SU-DHL-6 (cell line): ENCODE measurements at regions not wholly inside any gene's neighbourhood (a gene's known extent, or its start where the extent isn't known, plus 50 kb on each side); places are given as distances from the start of the nearest gene placed in this dataset.

Source experiments
- H2AFZ ChIP-seq: fragments of 200-600 bp; sonication (generic); 2 replicates; pipeline ENCODE4 v1.6.1; 2014; ENCODE audit warnings: low read depth, mild to moderate bottlenecking, moderate library complexity, mixed read lengths, antibody characterized with exemption, low read length; ENCODE audit not compliant: severe bottlenecking
- H3F3A ChIP-seq: fragments of 200-600 bp; shearing (Covaris generic); 2 replicates; pipeline ENCODE4 v1.6.0; 2016; ENCODE audit warnings: antibody characterized with exemption, mild to moderate bottlenecking; ENCODE audit not compliant: insufficient read depth
- H3K27ac ChIP-seq: fragments of 200-600 bp; sonication (generic); 2 replicates; pipeline ENCODE4 v1.5.1; 2016; ENCODE audit warnings: low read depth, mild to moderate bottlenecking, low read length, moderate library complexity, mixed read lengths
- H3K27me3 ChIP-seq: fragments of 200-600 bp; sonication (generic), shearing (Covaris generic); 2 replicates; pipeline ENCODE4 v1.6.0; 2014; ENCODE audit warnings: mild to moderate bottlenecking, low read length
- H3K36me3 ChIP-seq: fragments of 200-600 bp; sonication (generic); 2 replicates; pipeline ENCODE4 v1.6.1; 2014; ENCODE audit warnings: mild to moderate bottlenecking, low read length, mixed read lengths
- H3K4me2 ChIP-seq: fragments of 300-600, 200-600 bp; shearing (Covaris generic), sonication (generic); 2 replicates; pipeline ENCODE4 v1.6.0; 2014; ENCODE audit warnings: low read length, low read depth, mild to moderate bottlenecking; ENCODE audit not compliant: poor library complexity, severe bottlenecking
- H3K4me3 ChIP-seq: fragments of 200-600 bp; sonication (generic); 2 replicates; pipeline ENCODE4 v1.5.1; 2014; ENCODE audit warnings: antibody characterized with exemption, low read length, mild to moderate bottlenecking, mixed read lengths; ENCODE audit not compliant: insufficient read depth, poor library complexity, severe bottlenecking
- H3K79me2 ChIP-seq: fragments of 200-600 bp; sonication (generic); 2 replicates; pipeline ENCODE4 v1.6.1; 2014; ENCODE audit warnings: mild to moderate bottlenecking, low read length, moderate library complexity; ENCODE audit not compliant: insufficient read depth
- H3K9ac ChIP-seq: fragments of 200-600 bp; sonication (generic); 2 replicates; pipeline ENCODE4 v1.7.0; 2014; ENCODE audit warnings: mild to moderate bottlenecking, low read length
- H3K9me2 ChIP-seq: fragments of 200-600 bp; sonication (generic); replicated peaks from 2 replicates; pipeline ENCODE4 v1.6.1; 2014; ENCODE audit warnings: low read length; ENCODE audit not compliant: insufficient read depth
- H3K9me3 ChIP-seq: fragments of 200-600 bp; sonication (generic); 2 replicates; pipeline ENCODE4 v1.6.1; 2014; ENCODE audit warnings: low read length, mixed read lengths; ENCODE audit not compliant: insufficient read depth
- H4K20me1 ChIP-seq: fragments of 200-600 bp; sonication (generic); 2 replicates; pipeline ENCODE4 v1.6.1; 2014; ENCODE audit warnings: low read depth, mild to moderate bottlenecking, antibody characterized with exemption, low read length, moderate library complexity, mixed read lengths
- EZH2phosphoT487 ChIP-seq: fragments of 200-600 bp; sonication (generic), shearing (Covaris generic); conservative IDR thresholded peaks from 2 replicates; pipeline ENCODE4 v1.6.1; 2018; ENCODE audit warnings: mild to moderate bottlenecking, antibody characterized with exemption, low read length, moderate library complexity, mixed read lengths
- TF ChIP-seq, protein P1 (sequence below): fragments of 200-600 bp; sonication (generic); IDR thresholded peaks from one replicate; pipeline ENCODE4 v1.5.1; 2017; ENCODE audit warnings: antibody characterized with exemption, mild to moderate bottlenecking, low read length, moderate library complexity; ENCODE audit not compliant: insufficient read depth, poor library complexity, severe bottlenecking

GRCh38 chr3:84586427-84586826, 372.4 kb upstream of the CADM2 start:
- no peaks in the 10 kb centered on the region for H3K27me3 ChIP-seq
- no peak overlapping the region for H3K4me2 ChIP-seq
- no peak overlapping the region for H3K9ac ChIP-seq
- H3F3A ChIP-seq = no peaks in the 10 kb centered on the region
- no peaks in the 10 kb centered on the region for H3K36me3 ChIP-seq
- no peaks in the 10 kb centered on the region for H3K9me3 ChIP-seq
- H3K27ac ChIP-seq = no peak overlapping the region
- TF ChIP-seq, protein P1, sequence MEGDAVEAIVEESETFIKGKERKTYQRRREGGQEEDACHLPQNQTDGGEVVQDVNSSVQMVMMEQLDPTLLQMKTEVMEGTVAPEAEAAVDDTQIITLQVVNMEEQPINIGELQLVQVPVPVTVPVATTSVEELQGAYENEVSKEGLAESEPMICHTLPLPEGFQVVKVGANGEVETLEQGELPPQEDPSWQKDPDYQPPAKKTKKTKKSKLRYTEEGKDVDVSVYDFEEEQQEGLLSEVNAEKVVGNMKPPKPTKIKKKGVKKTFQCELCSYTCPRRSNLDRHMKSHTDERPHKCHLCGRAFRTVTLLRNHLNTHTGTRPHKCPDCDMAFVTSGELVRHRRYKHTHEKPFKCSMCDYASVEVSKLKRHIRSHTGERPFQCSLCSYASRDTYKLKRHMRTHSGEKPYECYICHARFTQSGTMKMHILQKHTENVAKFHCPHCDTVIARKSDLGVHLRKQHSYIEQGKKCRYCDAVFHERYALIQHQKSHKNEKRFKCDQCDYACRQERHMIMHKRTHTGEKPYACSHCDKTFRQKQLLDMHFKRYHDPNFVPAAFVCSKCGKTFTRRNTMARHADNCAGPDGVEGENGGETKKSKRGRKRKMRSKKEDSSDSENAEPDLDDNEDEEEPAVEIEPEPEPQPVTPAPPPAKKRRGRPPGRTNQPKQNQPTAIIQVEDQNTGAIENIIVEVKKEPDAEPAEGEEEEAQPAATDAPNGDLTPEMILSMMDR = no peak
- TF ChIP-seq EZH2phosphoT487 = no peak
- H3K79me2 ChIP-seq = no peaks in the 10 kb centered on the region
- H3K4me3 ChIP-seq = no peak overlapping the region
- no peaks in the 10 kb centered on the region for H4K20me1 ChIP-seq
- H3K9me2 ChIP-seq = no peaks in the 10 kb centered on the region
- no peak overlapping the region for H2AFZ ChIP-seq

DNA sequence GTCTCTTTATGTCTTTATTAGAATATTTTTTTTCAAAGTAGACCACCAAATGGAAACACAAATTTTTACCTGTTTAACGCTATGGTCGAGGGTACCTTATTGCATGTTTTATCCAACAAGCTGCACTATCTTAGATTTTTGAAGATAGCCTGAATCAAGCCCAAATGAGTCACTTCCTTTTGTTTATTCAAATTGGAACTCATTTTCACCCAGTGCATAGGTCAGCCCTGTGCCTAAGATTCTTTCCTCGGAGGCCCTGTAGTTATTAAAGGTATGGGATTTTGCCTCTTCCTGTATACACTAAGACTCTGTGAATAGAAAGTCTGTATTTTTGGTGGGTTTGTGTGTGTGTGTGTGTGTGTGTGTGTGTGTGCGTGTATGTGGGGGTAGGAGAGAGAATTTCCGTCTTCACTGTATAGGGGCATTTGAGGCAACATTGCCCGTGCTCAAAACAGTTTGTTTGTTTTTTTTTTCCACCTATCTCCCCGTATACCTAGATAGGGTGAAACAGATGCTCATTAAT, 358.0 kb upstream of the CADM2 start:
- H2AFZ ChIP-seq = no peak overlapping the region
- H3K9me3 ChIP-seq = no peaks in the 10 kb centered on the region
- H3K27ac ChIP-seq = no peak overlapping the region
- no peaks in the 10 kb centered on the region for H4K20me1 ChIP-seq
- H3K79me2 ChIP-seq = no peaks in the 10 kb centered on the region
- H3K4me3 ChIP-seq = no peak overlapping the region
- no peaks in the 10 kb centered on the region for H3F3A ChIP-seq
- TF ChIP-seq EZH2phosphoT487 = no peak
- TF ChIP-seq, protein P1 = no peak
- no peaks in the 10 kb centered on the region for H3K9me2 ChIP-seq
- H3K4me2 ChIP-seq = no peak overlapping the region
- H3K9ac ChIP-seq = no peak overlapping the region
- no peaks in the 10 kb centered on the region for H3K36me3 ChIP-seq
- H3K27me3 ChIP-seq = no peaks in the 10 kb centered on the region

DNA sequence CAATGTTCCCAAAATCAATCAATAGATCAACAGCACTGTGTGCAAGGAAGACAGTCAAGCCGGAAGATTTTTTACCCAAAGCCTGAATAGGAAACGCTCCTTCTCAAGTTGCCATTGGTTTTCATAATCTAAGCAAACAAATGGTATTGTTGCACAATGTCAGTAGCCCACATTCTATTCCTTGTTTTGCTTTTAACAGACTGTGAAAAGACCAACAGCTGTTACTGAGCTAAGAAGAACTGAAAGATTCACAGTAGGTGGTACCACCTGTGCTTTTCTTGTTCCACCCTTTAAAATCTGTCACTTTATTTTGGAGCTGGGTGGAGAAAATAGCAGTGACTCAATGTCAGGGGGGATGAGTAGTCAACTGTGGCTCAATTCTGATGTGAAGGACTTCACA, 357.5 kb upstream of the CADM2 start:
- Histone ChIP-seq H3K27ac (no peak overlapping the region), H3K36me3 (no peaks in the 10 kb centered on the region), H3K4me3 (no peak overlapping the region), H3F3A (no peaks in the 10 kb centered on the region), H3K9ac (no peak overlapping the region), H3K9me3 (no peaks in the 10 kb centered on the region), H4K20me1 (no peaks in the 10 kb centered on the region), H3K9me2 (no peaks in the 10 kb centered on the region), H3K27me3 (no peaks in the 10 kb centered on the region), H3K4me2 (no peak overlapping the region), H3K79me2 (no peaks in the 10 kb centered on the region), H2AFZ (no peak overlapping the region)
- TF ChIP-seq, protein P1 = no peak
- TF ChIP-seq EZH2phosphoT487 = no peak
